ENCODE measurements at regions not wholly inside any gene's neighbourhood (a gene's known extent, or its start where the extent isn't known, plus 50 kb on each side); places are given as distances from the start of the nearest gene placed in this dataset.

GRCh38 chr7:51802718-51803117 is 486.1 kb upstream of the COBL start:
- no peak for DNase-seq (ENCODE audit: insufficient read length, low spot score)
- no peak for FAIRE-seq
- TF ChIP-seq POLR2A (IDR thresholded peaks at IDR 0.05; ENCODE audit: low read depth, low read length): no peak
- TF ChIP-seq SPI1 (IDR thresholded peaks at IDR 0.05; ENCODE audit: low read depth, low read length): no peak
- TF ChIP-seq POU2F2 (IDR thresholded peaks at IDR 0.05; ENCODE audit: low read depth, low read length): no peak
- no peak for TF ChIP-seq POLR2AphosphoS5 (IDR thresholded peaks at IDR 0.05; ENCODE audit: low read depth, low read length)

- FAIRE-seq: no peak
- no peak for DNase-seq (ENCODE audit: insufficient read length, low spot score)
- TF ChIP-seq POLR2A (IDR thresholded peaks at IDR 0.05; ENCODE audit: low read depth, low read length) (no peak), SPI1 (IDR thresholded peaks at IDR 0.05; ENCODE audit: low read depth, low read length) (no peak), PAX5 (IDR thresholded peaks at IDR 0.05; ENCODE audit: insufficient read depth, low read length, severe bottlenecking) (no peak), POLR2AphosphoS5 (IDR thresholded peaks at IDR 0.05; ENCODE audit: low read depth, low read length) (no peak), POU2F2 (IDR thresholded peaks at IDR 0.05; ENCODE audit: low read depth, low read length) (no peak), TAF1 (IDR thresholded peaks at IDR 0.05; ENCODE audit: low read depth, low read length) (no peak)
Measured at GRCh38 chr7:51797371-51797770, 480.8 kb upstream of the COBL start.

GRCh38 chr7:51792796-51793195 is 476.2 kb upstream of the COBL start:
- TF ChIP-seq PAX5 (IDR thresholded peaks at IDR 0.05; ENCODE audit: insufficient read depth, low read length, severe bottlenecking): no peak
- TF ChIP-seq POLR2A (IDR thresholded peaks at IDR 0.05; ENCODE audit: low read depth, low read length): no peak
- no peak for TF ChIP-seq TAF1 (IDR thresholded peaks at IDR 0.05; ENCODE audit: low read depth, low read length)
- TF ChIP-seq POLR2AphosphoS5 (IDR thresholded peaks at IDR 0.05; ENCODE audit: low read depth, low read length): no peak
- TF ChIP-seq POU2F2 (IDR thresholded peaks at IDR 0.05; ENCODE audit: low read depth, low read length): no peak
- no peak for DNase-seq (ENCODE audit: insufficient read length, low spot score)
- no peak for FAIRE-seq

- no peak for DNase-seq (ENCODE audit: insufficient read length, low spot score)
- FAIRE-seq: no peak
- TF ChIP-seq POLR2A (IDR thresholded peaks at IDR 0.05; ENCODE audit: low read depth, low read length): no peak
- TF ChIP-seq PAX5 (IDR thresholded peaks at IDR 0.05; ENCODE audit: insufficient read depth, low read length, severe bottlenecking): no peak
- no peak for TF ChIP-seq TAF1 (IDR thresholded peaks at IDR 0.05; ENCODE audit: low read depth, low read length)
- TF ChIP-seq POU2F2 (IDR thresholded peaks at IDR 0.05; ENCODE audit: low read depth, low read length): no peak
- TF ChIP-seq SPI1 (IDR thresholded peaks at IDR 0.05; ENCODE audit: low read depth, low read length): no peak
- TF ChIP-seq POLR2AphosphoS5 (IDR thresholded peaks at IDR 0.05; ENCODE audit: low read depth, low read length): no peak
Measured at GRCh38 chr7:51789489-51789888, 472.9 kb upstream of the COBL start.

- FAIRE-seq (no peak), DNase-seq (ENCODE audit: insufficient read length, low spot score) (no peak)
- no peak for TF ChIP-seq POLR2A (IDR thresholded peaks at IDR 0.05; ENCODE audit: low read depth, low read length)
- TF ChIP-seq SPI1 (IDR thresholded peaks at IDR 0.05; ENCODE audit: low read depth, low read length): no peak
- no peak for TF ChIP-seq POLR2AphosphoS5 (IDR thresholded peaks at IDR 0.05; ENCODE audit: low read depth, low read length)
- no peak for TF ChIP-seq PAX5 (IDR thresholded peaks at IDR 0.05; ENCODE audit: insufficient read depth, low read length, severe bottlenecking)
- no peak for TF ChIP-seq TAF1 (IDR thresholded peaks at IDR 0.05; ENCODE audit: low read depth, low read length)
- no peak for TF ChIP-seq POU2F2 (IDR thresholded peaks at IDR 0.05; ENCODE audit: low read depth, low read length)
Measured at GRCh38 chr7:51786284-51786683, 469.7 kb upstream of the COBL start.

GRCh38 chr7:51785876-51786275 is 469.3 kb upstream of the COBL start:
- FAIRE-seq (no peak), DNase-seq (ENCODE audit: insufficient read length, low spot score) (no peak)
- no peak for TF ChIP-seq PAX5 (IDR thresholded peaks at IDR 0.05; ENCODE audit: insufficient read depth, low read length, severe bottlenecking)
- TF ChIP-seq SPI1 (IDR thresholded peaks at IDR 0.05; ENCODE audit: low read depth, low read length): no peak
- TF ChIP-seq POLR2A (IDR thresholded peaks at IDR 0.05; ENCODE audit: low read depth, low read length): no peak
- TF ChIP-seq POLR2AphosphoS5 (IDR thresholded peaks at IDR 0.05; ENCODE audit: low read depth, low read length): no peak
- no peak for TF ChIP-seq TAF1 (IDR thresholded peaks at IDR 0.05; ENCODE audit: low read depth, low read length)
- TF ChIP-seq POU2F2 (IDR thresholded peaks at IDR 0.05; ENCODE audit: low read depth, low read length): no peak

GRCh38 chr7:51785171-51785570 is 468.6 kb upstream of the COBL start:
- FAIRE-seq: no peak
- no peak for DNase-seq (ENCODE audit: insufficient read length, low spot score)
- no peak for TF ChIP-seq TAF1 (IDR thresholded peaks at IDR 0.05; ENCODE audit: low read depth, low read length)
- TF ChIP-seq POU2F2 (IDR thresholded peaks at IDR 0.05; ENCODE audit: low read depth, low read length): no peak
- no peak for TF ChIP-seq POLR2AphosphoS5 (IDR thresholded peaks at IDR 0.05; ENCODE audit: low read depth, low read length)
- TF ChIP-seq PAX5 (IDR thresholded peaks at IDR 0.05; ENCODE audit: insufficient read depth, low read length, severe bottlenecking): no peak
- no peak for TF ChIP-seq SPI1 (IDR thresholded peaks at IDR 0.05; ENCODE audit: low read depth, low read length)
- no peak for TF ChIP-seq POLR2A (IDR thresholded peaks at IDR 0.05; ENCODE audit: low read depth, low read length)

- FAIRE-seq: no peak
- DNase-seq (ENCODE audit: insufficient read length, low spot score): no peak
- TF ChIP-seq POLR2A (IDR thresholded peaks at IDR 0.05; ENCODE audit: low read depth, low read length) (no peak), PAX5 (IDR thresholded peaks at IDR 0.05; ENCODE audit: insufficient read depth, low read length, severe bottlenecking) (no peak), POU2F2 (IDR thresholded peaks at IDR 0.05; ENCODE audit: low read depth, low read length) (no peak), SPI1 (IDR thresholded peaks at IDR 0.05; ENCODE audit: low read depth, low read length) (no peak), TAF1 (IDR thresholded peaks at IDR 0.05; ENCODE audit: low read depth, low read length) (no peak), POLR2AphosphoS5 (IDR thresholded peaks at IDR 0.05; ENCODE audit: low read depth, low read length) (no peak)
Measured at GRCh38 chr7:51783241-51783640, 466.6 kb upstream of the COBL start.

GRCh38 chr7:51778121-51778520 is 461.5 kb upstream of the COBL start:
- DNase-seq (ENCODE audit: insufficient read length, low spot score): no peak
- FAIRE-seq: no peak
- TF ChIP-seq TAF1 (IDR thresholded peaks at IDR 0.05; ENCODE audit: low read depth, low read length): no peak
- TF ChIP-seq PAX5 (IDR thresholded peaks at IDR 0.05; ENCODE audit: insufficient read depth, low read length, severe bottlenecking): no peak
- TF ChIP-seq POU2F2 (IDR thresholded peaks at IDR 0.05; ENCODE audit: low read depth, low read length): no peak
- TF ChIP-seq POLR2A (IDR thresholded peaks at IDR 0.05; ENCODE audit: low read depth, low read length): no peak
- no peak for TF ChIP-seq SPI1 (IDR thresholded peaks at IDR 0.05; ENCODE audit: low read depth, low read length)
- TF ChIP-seq POLR2AphosphoS5 (IDR thresholded peaks at IDR 0.05; ENCODE audit: low read depth, low read length): no peak

- TF ChIP-seq SPI1 (IDR thresholded peaks at IDR 0.05; ENCODE audit: low read depth, low read length): no peak
- TF ChIP-seq POLR2AphosphoS5 (IDR thresholded peaks at IDR 0.05; ENCODE audit: low read depth, low read length): no peak
- no peak for TF ChIP-seq PAX5 (IDR thresholded peaks at IDR 0.05; ENCODE audit: insufficient read depth, low read length, severe bottlenecking)
- TF ChIP-seq TAF1 (IDR thresholded peaks at IDR 0.05; ENCODE audit: low read depth, low read length): no peak
- no peak for TF ChIP-seq POU2F2 (IDR thresholded peaks at IDR 0.05; ENCODE audit: low read depth, low read length)
- no peak for TF ChIP-seq POLR2A (IDR thresholded peaks at IDR 0.05; ENCODE audit: low read depth, low read length)
- DNase-seq (ENCODE audit: insufficient read length, low spot score): no peak
- no peak for FAIRE-seq
Measured at GRCh38 chr7:51774178-51774577, 457.6 kb upstream of the COBL start.
